NOMO-1 treated with dmso at 0.1 percent for 144 hours (cell line): ENCODE measurements at regions not wholly inside any gene's neighbourhood (a gene's known extent, or its start where the extent isn't known, plus 50 kb on each side); places are given as distances from the start of the nearest gene placed in this dataset.

Experiments
- DNase-seq: peaks from one replicate; lab custom pipeline; 2025; ENCODE audit not compliant: unreplicated experiment; lab: John Stamatoyannopoulos, UW

DNA sequence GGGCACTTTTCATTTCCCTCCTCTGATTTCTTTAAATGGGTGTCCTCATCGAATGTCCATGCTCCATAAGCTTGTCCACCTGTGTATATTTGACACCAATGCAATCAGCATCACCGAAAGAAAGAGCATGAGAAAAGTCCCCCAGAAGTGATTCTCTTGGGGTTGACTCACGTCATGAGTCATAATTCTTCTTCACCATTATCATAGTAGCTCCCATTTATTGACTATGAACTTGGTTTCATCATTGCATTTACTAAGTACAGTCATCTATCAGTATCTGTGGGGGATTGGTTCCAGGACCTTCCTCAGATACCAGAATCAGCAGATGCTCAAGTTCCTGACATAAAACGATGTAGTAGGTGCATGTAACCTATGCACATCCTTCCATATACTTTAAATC, 372.5 kb upstream of the CFAP20DC start:
- no peak for DNase-seq

DNA sequence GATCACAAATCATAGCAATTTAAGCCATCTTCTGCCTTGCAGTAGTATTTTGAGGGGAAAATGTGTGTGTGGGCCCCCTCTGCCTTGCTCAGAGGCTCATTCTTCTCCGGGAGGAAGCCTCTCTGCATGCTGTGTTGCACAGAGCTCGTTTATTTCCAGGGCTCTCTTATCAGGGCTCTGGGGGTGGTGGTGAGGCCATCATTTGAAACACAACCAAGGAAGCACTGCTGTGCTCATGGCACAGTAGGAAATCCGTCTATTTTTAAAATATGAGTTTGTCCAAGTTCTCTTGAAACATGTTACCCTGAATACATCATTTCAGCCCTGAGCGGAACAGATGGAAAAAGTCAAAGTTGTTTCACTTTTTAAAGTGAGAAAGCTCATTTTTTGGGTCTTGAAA, 369.0 kb upstream of the CFAP20DC start:
- no peak for DNase-seq

DNA sequence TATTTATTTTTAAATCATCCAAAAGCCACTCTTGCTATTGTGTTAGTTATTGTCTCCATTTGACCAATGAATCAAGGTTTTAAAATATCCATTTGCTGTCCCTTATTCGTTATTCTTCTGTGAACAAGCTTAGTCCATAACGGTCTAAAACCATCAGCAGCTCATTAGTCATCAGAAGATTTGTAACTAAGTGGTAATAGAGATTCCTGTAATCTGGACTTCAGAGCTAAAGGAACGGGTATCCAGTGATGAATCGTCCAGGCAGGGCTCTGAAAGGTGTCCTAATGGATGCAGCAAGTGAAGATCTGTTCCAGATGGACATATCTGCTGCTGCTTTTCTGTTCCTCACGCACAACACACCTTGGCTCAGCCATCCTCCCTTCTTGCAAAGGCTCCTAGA, 362.7 kb upstream of the CFAP20DC start:
- no peak for DNase-seq

DNA sequence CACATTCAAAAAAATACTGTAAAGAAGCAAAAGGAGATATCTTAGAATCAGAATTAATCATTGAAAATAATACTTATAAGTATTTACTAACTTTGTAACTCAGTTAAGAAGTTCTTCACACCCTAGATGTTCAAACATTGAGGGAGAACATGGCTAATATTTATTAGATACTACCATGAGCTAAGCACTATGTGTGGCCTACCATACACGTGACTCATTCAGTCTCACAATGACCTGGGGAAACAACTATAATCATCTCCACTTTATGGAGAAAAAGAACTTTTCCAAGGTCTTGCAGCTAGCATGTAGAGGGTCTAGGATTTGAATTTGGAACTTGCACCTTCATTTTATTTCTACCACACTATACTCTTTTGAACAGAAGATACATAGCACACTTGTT, 361.9 kb upstream of the CFAP20DC start:
- no peak for DNase-seq

DNA sequence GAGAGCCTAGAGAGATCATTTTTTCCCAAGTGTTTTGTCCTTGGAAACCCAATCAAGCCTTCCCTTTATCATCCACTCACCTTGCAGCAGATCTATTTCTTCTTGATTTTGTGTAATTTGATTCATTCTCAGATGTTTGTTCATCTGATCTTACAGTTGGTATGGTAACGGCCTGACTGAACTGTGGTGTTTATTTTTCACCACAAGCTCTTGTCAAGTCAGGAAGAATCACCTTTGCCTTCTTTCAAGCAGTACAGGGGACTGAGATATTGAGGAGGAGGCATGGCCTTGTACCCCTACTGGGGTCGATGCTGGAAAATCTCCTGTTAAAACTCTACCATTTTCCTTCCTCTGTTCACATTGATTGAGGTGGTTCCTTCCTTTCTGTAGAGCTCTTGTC, 361.4 kb upstream of the CFAP20DC start:
- no peak for DNase-seq

DNA sequence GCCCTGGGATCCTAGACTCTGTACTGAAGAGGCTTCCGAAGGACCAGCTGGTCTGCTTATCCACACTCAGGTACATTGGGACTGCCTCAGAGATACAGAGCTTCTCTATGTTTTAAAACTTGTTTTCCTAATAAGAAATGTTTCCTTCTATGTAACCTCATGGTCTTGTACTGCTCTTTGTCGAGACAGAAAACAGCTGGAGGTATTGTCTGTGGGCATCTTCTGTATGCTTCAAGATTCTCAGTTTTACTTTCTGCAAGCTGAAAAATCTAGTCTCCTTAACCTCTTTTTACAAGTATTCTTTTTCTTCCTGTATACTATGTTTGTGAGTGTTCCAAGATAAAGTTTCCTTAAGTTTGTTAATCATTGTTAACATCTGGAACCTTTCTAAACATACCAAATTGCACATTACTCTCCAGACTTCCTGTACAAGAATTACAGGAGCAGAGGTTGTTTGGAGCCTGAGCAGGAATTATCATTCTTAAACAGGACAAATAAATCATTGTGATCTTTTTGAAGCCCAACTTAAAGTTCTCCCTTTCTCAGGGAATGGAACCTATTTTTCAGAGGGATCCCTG, 358.3 kb upstream of the CFAP20DC start:
- no peak for DNase-seq

DNA sequence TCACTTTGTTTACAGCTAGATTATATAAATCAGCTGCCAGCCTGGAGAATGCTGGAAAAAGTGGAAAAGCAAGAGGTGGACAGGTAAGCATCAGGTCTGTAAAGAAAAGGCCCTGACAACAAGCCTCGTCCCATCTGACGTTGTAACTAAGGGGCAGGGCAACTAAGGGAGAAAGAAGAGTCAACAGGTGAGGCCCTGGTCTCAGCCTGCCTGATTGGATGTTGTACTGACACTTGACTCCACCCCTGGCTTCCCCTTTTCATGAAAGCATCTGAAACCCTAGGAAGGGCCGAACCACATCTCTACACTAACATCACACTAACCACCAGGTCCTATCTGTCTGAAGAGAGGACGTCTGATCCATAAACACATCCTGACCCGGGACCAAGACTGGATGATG, 357.6 kb upstream of the CFAP20DC start:
- DNase-seq, result no peak

DNA sequence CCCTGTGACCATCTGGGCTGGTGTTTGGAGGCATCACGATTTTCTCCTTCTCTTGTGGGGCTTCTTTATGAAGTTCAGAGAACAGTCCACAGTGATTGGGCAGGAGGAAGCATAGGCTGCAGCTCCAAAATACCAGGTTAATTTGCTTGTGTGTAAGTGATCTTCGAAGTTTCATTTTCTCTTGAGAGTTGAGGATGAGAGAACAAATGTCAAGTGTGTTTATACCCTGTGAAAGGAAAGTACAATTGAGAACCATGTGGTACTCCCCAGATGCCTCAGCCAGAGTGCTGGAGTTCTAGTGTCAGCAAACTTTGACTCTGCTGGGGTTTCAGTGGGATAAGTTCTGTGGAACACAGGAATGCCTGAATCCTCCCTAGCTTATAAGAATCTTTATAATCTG, 357.1 kb upstream of the CFAP20DC start:
- no peak for DNase-seq

DNA sequence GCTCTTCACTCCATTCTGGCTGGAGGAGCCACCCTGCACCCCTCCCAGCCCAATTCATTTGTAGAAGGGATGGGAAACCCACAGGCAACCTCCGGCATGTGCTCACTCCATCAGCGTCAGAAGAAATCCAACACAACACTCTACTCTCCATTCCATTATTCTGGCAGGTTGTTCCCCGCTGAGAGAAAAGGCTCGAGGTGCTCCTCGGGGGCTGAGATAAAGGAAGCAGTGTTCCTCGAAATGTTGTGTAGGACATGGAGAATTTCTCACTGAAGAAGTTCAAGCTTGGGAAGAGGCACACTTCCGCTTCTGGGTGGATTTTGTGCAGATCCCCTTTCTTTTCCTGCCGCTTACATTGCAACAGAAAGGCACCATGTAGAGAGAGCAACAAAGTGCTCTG, 355.0 kb upstream of the CFAP20DC start:
- DNase-seq, result no peak

DNA sequence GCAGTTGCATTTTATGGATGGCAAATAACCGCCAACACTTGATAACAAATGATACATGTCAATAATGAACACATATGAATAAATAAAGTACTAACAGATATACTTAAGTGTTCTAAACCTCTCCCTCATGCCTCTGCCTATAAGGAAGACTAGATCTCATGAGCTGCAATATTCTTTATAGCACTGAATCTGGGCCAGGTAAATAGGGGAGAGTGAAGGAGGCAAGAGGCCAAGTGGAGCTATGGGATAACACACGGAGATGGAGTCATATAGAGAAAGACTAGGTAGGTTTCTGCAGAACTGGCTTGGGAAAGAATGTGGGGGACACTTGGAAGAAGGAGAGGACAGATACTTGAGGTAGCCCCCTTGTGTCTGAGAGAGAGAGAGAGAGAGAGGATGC, 354.2 kb upstream of the CFAP20DC start:
- DNase-seq, result no peak

DNA sequence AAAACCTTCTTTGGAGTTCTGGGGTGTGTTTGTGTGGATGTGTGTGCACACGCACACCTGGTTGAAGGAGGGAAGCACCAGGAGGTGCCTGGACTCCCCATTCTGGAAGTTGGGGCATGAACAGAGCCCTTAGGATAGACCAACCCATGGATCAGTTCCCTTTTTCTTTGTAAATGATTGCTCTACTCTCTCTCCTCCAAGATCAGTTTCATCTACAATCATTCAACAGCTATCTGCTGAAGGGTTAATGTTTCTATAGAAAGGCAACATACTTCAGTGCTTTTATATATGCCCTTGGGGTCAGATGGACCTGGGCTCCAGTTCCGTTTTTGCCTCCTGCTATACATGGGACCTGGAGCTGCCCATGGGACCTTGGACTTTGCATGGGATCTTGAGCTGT, 352.1 kb upstream of the CFAP20DC start:
- DNase-seq, result no peak

DNA sequence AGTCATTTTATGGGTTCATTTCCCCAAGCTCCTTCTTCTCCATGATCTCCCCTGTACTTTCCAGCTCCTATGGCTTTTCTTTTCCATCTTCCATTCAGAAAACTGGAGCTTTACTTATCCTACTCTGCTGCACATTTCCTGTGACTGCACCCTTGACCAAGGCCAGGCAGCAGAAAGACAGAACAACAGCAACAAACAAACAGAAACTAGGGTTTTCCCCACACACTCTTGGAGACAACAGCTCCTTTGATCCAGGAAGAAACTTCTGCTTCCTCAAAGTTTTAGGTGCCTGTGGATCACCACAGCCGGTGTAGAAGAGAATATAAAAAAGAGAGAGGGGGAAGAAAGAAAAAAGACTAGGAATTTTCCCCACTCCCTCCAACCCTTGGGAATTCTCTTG, 342.3 kb upstream of the CFAP20DC start:
- DNase-seq, result no peak

DNA sequence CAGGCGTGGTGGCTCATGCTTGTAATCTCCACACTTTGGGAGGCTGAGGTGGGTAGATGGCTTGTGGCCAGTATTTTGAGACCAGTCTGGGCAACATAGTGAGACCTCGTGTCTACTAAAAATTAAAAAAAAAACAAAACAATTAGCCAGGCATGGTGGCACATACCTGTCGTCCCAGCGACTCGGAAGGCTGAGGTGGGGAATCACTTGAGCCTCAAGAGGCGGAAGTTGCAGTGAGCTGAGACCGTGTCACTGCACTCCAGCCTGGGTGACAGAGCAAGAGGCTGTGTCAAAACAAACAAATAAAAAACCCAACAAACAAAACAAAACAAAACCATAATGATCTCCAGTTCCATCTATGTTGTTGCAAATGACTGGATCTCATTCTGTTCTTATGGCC, 341.3 kb upstream of the CFAP20DC start:
- DNase-seq, result no peak

DNA sequence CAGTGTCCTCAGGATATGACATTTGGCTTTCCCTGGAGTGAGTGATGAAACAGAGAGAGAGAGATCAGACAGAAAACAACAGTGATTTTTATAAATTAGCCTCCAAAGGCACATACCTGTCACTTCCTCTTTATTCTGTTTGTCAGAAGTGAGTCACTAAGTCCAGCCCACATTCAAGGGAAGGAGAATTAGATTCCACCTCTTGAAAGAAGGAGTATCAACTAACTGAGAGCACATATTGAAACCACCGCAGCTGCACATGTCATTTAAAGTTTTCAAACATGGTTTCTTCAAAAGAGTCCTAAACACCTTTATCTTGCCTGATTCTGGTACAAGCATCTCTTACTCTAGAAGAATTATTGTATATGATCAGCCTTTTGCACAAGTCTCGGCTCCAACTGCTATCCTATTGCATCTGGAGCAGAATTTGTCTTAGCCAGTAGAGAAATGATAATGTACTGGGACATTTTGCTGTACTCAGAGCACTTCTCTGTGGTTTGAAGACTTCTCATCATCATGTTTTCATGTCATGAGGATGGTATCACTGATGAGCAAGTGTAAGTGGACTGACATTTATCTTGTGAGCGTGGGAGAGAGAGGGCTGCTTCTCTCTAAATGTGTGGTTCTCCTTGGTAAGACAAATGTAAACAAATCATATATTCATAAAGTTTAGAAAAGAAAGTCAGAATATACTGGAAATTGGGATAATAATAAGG, 338.9 kb upstream of the CFAP20DC start:
- no peak for DNase-seq

DNA sequence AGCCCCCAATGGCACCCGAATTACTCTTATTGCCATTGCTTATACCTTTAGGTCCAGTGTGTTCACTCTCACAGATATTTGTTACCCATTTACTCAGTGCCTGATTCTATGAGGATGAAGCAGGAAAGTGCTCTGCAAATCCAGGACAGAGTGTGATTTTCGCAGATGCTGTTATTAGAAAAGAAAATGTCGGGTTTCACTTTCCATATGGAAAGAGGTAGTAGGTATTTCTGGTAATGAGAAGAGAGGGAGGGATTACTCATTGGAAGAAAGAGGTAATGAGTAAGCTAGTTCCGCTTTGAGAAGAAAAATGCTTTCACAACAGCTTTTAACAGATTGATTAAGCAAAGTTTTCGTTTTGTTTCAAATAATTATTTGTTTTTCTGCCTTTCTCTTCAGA, 336.3 kb upstream of the CFAP20DC start:
- peak; percentile 54 for DNase-seq

DNA sequence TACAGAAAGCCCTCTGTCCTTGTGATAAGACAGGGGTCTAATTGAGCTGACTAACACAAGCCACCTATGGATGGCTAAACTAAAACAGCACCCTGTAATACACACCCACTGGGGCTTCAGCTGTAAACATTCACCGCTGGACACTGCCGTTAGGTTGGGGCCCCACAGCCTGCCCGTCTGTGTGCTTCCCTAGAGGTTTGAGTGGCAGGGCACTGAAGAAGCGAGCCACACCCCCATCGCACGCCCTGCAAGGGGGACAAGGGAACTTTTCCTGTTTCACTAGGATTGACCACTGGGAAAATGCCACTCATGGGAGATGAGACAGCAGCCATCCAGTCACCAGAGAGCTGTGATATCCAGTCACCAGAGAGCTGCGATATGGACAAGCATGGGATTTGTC, 335.7 kb upstream of the CFAP20DC start:
- DNase-seq, result no peak

DNA sequence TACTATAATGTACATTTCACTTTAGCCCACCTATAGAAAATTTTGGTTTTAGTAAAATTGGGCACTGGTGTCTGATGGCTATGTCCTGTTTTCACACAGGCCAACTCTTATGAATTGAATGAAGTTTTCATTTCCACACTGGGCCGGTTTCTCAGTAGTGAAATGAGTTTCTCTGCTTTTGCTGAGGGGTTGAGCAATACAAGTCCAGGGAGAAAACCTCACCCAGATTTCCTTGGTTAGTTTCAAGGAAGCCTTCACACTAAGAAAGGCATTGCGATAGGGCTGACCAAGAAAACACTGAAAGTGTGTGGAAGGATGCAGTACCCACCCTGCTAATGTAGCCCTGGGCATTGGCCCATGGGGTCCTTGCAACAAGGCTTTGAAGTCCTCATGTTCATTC, 331.5 kb upstream of the CFAP20DC start:
- DNase-seq, result no peak

DNA sequence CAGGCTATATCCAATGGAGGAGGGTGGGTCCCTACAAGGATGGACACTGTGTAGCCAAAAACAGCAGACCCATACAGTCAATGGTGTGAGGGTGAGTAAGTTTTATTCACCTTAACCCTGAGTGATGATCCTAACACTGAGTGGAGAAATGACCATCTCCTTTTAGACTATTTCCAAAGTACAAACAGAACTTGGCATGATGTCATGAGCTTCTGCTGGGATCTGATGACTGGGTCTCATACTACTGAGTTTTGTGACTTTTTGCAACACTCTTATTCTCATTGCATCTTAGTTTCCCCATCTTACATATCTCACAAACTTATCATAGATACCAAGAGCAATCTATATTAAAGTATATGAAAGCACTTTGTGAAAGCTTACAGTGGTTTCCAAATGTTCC, 330.3 kb upstream of the CFAP20DC start:
- no peak for DNase-seq

DNA sequence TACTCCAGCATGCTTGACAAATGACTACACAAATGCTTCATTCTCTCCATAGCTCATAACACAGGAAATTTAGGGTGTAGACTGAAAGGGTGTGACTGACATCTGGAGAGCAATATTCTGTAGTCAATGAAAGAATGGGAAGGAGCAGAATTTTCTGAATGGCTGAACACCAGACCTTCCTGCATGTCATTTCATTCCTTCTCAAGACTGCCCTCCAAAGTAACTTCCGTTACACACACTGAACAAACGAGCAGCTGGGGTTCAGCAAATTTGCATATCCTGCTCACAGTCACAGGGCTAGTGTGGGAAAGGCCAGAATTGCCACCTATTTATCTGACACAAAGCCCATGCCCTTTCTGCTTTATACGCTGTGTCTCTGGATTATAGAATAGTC, 325.0 kb upstream of the CFAP20DC start:
- no peak for DNase-seq

DNA sequence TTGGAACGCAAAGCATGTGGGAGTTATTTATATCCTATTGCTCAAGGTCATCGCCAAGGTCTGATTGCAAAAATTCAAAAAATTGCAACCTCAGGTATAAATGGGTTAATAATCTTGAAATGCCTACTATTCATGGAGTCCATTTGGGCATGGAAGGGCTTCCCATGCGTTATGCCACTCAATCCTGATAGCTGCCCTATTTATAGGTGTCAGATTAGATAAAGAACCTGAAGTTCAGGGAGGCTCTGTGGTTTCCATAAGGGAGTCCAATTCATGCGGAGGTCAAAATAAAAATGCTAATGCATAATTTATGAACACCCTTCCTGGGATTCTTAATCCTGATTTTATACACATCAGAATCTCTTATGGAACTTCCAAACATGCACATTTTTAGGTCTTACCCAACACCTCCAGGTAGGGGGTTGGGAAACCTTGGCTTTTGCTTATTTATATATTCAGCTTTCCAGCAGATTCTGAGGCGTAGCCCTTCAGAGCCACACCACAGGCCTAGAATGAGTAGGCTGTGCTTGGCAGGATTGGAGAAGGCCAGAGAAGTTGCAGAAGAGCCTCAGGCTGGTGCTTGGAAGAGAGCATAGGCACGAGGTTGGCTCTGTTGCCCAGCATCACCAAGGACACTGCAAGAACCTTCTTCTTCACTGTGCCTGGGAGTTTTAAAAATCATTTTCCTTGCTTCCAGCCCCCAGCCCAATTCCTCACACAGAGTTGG, 324.4 kb upstream of the CFAP20DC start:
- DNase-seq, result no peak

DNA sequence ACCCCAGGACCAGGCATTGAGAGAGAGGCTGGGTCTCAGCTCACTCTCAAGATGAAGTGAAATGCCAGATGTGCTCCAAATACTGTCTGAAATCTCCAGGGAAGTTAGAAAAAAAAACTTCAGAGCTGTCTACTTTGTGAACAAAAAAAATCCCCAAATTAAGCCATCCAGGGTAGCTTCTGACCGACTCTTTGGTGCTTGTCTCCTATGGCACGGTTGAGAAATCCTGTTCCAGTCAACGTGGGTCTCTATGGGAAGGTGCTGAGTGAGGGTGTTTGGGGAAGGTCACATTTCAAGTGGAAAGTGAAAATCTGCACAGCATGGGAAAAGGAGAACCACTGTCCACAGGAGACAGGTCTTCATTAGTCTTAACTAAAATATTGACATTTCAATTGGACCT, 322.5 kb upstream of the CFAP20DC start:
- DNase-seq, result no peak

DNA sequence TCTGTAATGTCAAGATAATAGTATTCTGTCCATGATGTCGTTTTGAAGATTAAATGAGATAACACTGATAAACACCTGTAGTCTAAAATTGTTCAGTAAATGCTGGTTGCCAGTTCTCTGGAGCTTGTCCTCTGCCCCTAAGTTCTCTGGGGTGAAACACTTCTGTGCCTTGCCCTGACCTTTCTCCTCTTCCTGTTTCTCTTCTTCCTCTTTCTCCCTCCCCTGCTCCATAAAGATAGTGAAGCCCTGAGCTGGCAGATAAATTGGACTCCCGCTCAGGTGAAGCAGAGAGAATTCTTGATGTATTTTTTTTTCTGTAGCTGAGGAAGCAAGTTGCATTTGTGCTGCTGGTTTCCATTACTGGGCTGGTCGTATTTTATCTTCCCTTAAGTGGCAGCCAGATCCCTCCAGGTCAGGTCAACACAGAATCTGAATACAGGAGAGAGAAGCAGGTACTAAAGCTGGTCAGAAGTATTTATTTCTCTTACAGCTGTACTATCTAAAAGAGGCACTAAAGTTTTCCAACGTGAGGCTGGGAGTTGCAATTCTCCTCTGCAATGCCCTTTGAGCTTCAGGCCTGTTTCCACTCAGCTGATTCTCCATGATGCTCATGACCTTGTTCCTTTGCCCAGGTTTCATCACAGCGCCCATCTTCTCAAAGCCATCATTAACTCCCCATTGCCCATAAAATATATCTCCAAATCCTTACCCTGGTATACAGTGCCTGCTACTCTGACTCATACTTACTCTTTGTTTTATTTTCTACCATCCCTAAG, 319.3 kb upstream of the CFAP20DC start:
- DNase-seq, result peak; percentile 20
